Fibroblast of the aortic adventitia (primary cell): ENCODE measurements at regions not wholly inside any gene's neighbourhood (a gene's known extent, or its start where the extent isn't known, plus 50 kb on each side); places are given as distances from the start of the nearest gene placed in this dataset.

ENCODE experiments used
- DNase-seq: peaks from one replicate; pipeline ENCODE4 v3.0.0-alpha.2; 2010; ENCODE audit warnings: low read depth
- H3K4me3 ChIP-seq: 2 replicates; pipeline ENCODE4 v1.5.1; 2011; ENCODE audit warnings: low read depth, mild to moderate bottlenecking, control low read depth, low read length, moderate library complexity
- CTCF ChIP-seq: IDR thresholded peaks from 2 replicates; pipeline ENCODE4 v1.5.1; 2011; ENCODE audit warnings: mild to moderate bottlenecking, low read length, control low read depth, inconsistent platforms; ENCODE audit not compliant: insufficient read depth

- no peak for TF ChIP-seq CTCF
- DNase-seq = no peak
- H3K4me3 ChIP-seq = no peak overlapping the region
Observed at GRCh38 chr6:14992382-14992781, 253.5 kb upstream of the JARID2 start.

DNA sequence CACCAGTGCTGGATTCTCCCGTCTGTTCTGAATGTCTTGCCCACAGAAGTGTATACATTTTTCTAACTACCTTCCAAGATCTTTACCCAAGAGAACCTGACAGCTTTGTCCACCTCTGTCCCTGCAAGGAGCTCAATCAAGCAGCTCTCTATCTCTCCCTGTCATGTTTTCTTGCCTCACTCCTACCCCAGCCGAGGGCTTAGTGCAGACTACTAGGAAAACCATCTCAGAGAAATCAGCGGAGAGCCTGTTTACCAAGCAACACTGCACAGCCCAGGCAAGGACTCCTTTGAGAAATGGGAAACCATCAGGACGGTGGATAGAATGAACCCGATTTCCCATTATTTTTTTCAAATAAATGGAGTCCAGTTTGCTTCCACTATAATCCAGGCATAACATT lies 250.7 kb upstream of the JARID2 start:
- DNase-seq = no peak
- H3K4me3 ChIP-seq = no peak overlapping the region
- TF ChIP-seq CTCF = no peak

GRCh38 chr6:14995966-14996602 lies 249.8 kb upstream of the JARID2 start:
- no peak for DNase-seq
- no peak overlapping the region for H3K4me3 ChIP-seq
- TF ChIP-seq CTCF = no peak

- DNase-seq = no peak
- H3K4me3 ChIP-seq = no peak overlapping the region
- TF ChIP-seq CTCF = no peak
Observed at GRCh38 chr6:14996892-14997291, 249.0 kb upstream of the JARID2 start.

DNA sequence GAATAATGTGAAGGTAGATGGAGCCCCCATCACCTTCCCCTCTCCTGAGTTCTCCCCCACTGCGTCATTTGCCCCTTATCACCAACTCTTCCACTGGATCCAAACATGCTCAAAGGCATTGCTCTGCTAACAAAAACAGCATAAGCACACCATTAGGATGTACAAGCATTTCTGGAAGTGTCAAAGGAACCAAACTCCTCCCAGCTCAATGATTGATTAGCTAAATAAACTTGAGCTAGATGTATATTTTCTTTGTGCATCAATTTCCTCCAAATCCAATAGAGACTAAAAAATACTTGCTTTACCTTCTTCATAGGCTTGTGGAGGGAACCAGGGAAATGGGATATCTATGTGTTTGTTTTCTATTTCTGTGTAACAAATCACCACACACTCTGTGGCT lies 248.4 kb upstream of the JARID2 start:
- DNase-seq = no peak
- no peak for TF ChIP-seq CTCF

DNA sequence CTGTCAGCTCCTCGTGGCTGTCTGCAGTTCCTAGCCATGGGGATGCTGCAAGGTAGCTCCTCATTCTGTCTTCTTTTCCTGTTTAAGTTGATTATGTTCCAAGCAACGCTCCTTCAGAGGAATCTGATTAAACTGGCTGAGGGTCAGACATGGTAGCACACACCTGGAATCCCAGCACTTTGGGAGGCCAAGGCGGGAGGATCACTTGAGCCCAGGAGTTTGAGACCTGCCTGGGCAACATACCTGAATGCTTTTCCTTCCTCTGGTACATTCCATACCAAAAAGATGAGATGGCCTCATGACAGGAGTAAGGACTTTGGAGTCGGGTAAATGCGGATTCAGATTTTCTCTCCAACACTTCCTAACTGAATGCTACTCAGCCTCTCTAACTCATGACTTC lies 246.8 kb upstream of the JARID2 start:
- TF ChIP-seq CTCF = no peak
- no peak for DNase-seq
- H3K4me3 ChIP-seq = no peak overlapping the region

More for the DNA sequence above, 248.4 kb upstream of the JARID2 start:
- no peak overlapping the region for H3K4me3 ChIP-seq

DNA sequence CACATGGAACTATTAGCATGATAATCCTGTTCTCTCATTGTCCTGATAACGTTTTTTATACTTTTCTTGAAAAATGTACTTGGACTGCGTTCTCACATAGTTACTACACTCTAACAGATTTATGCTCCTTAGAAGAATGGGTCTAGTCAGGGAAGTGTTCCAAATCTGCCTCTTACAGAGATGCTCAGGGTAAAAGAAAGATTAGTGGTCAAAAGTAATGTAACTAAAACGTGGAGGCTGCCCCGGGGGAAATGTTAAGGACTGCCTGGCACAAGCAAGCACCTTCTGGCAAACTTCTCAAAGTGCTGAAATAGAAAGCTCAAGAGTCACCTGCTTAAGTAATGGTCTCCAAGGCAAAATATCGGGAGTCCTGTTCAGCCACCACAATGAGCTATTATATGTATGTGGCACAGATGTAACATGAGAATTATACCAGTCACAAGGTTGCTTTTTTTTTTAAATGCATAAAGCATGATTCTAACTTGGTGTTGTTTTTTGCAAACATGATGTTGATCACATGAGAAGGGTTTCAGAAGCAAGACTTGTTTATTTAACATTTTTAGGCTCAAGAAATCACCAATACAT lies 244.5 kb upstream of the JARID2 start:
- no peak for TF ChIP-seq CTCF
- DNase-seq = peak; percentile 56
- H3K4me3 ChIP-seq = no peak overlapping the region
